ENCODE measurements at regions not wholly inside any gene's neighbourhood (a gene's known extent, or its start where the extent isn't known, plus 50 kb on each side); places are given as distances from the start of the nearest gene placed in this dataset.

DNA sequence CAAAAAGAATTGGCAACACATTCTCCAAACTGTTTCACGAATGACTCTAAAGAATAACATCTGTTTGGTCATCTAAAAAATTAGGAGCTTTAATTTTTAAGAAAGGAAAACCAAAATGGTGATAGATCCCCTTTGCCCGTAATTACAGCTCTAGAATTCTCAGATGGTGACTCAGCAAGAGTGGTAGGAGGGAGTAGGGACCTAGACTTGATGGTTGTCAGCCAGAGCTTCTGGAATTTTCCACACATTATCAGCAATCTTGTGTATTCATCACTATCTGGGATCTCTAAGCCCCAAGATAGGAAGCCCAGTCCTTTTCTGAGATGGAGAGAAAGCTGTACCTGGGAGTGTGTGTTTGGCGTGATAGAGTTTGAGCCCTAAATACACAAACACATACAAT, 103.9 kb upstream of the RAB40AL start (continued):
- TF ChIP-seq ZNF619 (CRISPR knock-in tag; IDR thresholded peaks at IDR 0.05) (no peak), SNAI1 (CRISPR knock-in tag; IDR thresholded peaks at IDR 0.05; ENCODE audit: borderline replicate concordance) (no peak), ZNF740 (CRISPR knock-in tag; IDR thresholded peaks at IDR 0.05) (no peak), ZNF816 (CRISPR knock-in tag; IDR thresholded peaks at IDR 0.05; ENCODE audit: borderline replicate concordance) (no peak)
- TF ChIP-seq, protein P1, sequence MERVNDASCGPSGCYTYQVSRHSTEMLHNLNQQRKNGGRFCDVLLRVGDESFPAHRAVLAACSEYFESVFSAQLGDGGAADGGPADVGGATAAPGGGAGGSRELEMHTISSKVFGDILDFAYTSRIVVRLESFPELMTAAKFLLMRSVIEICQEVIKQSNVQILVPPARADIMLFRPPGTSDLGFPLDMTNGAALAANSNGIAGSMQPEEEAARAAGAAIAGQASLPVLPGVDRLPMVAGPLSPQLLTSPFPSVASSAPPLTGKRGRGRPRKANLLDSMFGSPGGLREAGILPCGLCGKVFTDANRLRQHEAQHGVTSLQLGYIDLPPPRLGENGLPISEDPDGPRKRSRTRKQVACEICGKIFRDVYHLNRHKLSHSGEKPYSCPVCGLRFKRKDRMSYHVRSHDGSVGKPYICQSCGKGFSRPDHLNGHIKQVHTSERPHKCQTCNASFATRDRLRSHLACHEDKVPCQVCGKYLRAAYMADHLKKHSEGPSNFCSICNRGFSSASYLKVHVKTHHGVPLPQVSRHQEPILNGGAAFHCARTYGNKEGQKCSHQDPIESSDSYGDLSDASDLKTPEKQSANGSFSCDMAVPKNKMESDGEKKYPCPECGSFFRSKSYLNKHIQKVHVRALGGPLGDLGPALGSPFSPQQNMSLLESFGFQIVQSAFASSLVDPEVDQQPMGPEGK (CRISPR knock-in tag; IDR thresholded peaks at IDR 0.05), result no peak

GRCh38 chrX:102835504-102836146, 101.4 kb upstream of the RAB40AL start:
- intact Hi-C loops (cut with micrococcal nuclease; ENCODE audit: unreplicated experiment), result no loop called here
- H3K4me1 ChIP-seq (ENCODE audit: insufficient read depth, low read length), result no peaks in the 10 kb centered on the region
- no peaks in the 10 kb centered on the region for H3K27me3 ChIP-seq (ENCODE audit: control insufficient read depth in 1 of 2, insufficient read depth in 2 of 2, low read length in 2 of 2)
- H3K9ac ChIP-seq (ENCODE audit: insufficient read depth, low read depth, low read length), result no peak overlapping the region
- CTCF ChIA-PET (ENCODE audit: low intra/inter-chr PET ratio, low total read pairs), result no interaction called here
- 90% methylated on average over 4 of the region's 5 CpGs for WGBS (ENCODE audit: low lambda C conversion rate)
- H3K36me3 ChIP-seq (replicated peaks in 1 of 2; ENCODE audit: control insufficient read depth in 1 of 2, insufficient read depth in 2 of 2, low read length in 2 of 2), result peaks cover 0 to 5% of the 10 kb centered on the region in 2 experiments; a peak in 1 of 5 replicates
- no peak overlapping the region for H2AFZ ChIP-seq (ENCODE audit: low read length)
- no peaks in the 10 kb centered on the region for H3K9me3 ChIP-seq (ENCODE audit: low read length)
- peak; percentile 61 for ATAC-seq
- H3K27ac ChIP-seq (ENCODE audit: extremely low read length, insufficient read depth, low read length), result no peak overlapping the region
- H3K4me3 ChIP-seq (replicated peaks in 1 of 3; ENCODE audit: insufficient read depth in 1 of 3, low read depth in 2 of 3, low read length in 3 of 3), result no peak overlapping the region
- in situ Hi-C loops (cut with HindIII; ENCODE audit: extremely low pct_ligation_motif_present, low pct_unique_long_range_greater_than_20kb), result no loop called here
- POLR2A ChIA-PET, result no interaction called here
- TF ChIP-seq ZNF547 (CRISPR knock-in tag; IDR thresholded peaks at IDR 0.05), result no peak
- TF ChIP-seq SMC3 (IDR thresholded peaks at IDR 0.05; ENCODE audit: low read length), result 0 out of 2 replicates have a peak, but pooled peaks have one; percentile 16
- TF ChIP-seq SIN3B (IDR thresholded peaks at IDR 0.05; ENCODE audit: low read length), result no peak
- TF ChIP-seq, protein P2, sequence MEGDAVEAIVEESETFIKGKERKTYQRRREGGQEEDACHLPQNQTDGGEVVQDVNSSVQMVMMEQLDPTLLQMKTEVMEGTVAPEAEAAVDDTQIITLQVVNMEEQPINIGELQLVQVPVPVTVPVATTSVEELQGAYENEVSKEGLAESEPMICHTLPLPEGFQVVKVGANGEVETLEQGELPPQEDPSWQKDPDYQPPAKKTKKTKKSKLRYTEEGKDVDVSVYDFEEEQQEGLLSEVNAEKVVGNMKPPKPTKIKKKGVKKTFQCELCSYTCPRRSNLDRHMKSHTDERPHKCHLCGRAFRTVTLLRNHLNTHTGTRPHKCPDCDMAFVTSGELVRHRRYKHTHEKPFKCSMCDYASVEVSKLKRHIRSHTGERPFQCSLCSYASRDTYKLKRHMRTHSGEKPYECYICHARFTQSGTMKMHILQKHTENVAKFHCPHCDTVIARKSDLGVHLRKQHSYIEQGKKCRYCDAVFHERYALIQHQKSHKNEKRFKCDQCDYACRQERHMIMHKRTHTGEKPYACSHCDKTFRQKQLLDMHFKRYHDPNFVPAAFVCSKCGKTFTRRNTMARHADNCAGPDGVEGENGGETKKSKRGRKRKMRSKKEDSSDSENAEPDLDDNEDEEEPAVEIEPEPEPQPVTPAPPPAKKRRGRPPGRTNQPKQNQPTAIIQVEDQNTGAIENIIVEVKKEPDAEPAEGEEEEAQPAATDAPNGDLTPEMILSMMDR (CRISPR knock-in tag; IDR thresholded peaks at IDR 0.05), result peak; percentile 36
- TF ChIP-seq STAG1 (CRISPR knock-in tag; IDR thresholded peaks at IDR 0.05), result peak; percentile 39
- peak; percentile 1 for DNase-seq (ENCODE audit: low spot score)
- H4K20me1 ChIP-seq (ENCODE audit: insufficient read depth, low read length), result no peaks in the 10 kb centered on the region
- no peaks in the 10 kb centered on the region for H3K79me2 ChIP-seq (ENCODE audit: insufficient read depth, low read length)
- no TSS peak for BruUV-seq (replicated peaks)
- H3K4me2 ChIP-seq (ENCODE audit: low read depth, low read length), result no peak overlapping the region
- FAIRE-seq, result peak; percentile 73

All from HepG2 (cell line).